HepG2 (cell line): ENCODE measurements at regions not wholly inside any gene's neighbourhood (a gene's known extent, or its start where the extent isn't known, plus 50 kb on each side); places are given as distances from the start of the nearest gene placed in this dataset.

Experiments
- ARNTL ChIP-seq: sonication (generic); formaldehyde crosslinking; IDR thresholded peaks from 2 replicates; pipeline ENCODE4 v1.4.0; 2020; ENCODE audit warnings: mild to moderate bottlenecking, missing genetic modification reagents
- CEBPG ChIP-seq: IDR thresholded peaks from 2 replicates; pipeline ENCODE4 v1.6.1; 2016
- CREM ChIP-seq, 2 experiments: sonication (generic) in 1 of 2; formaldehyde crosslinking in 1 of 2; IDR thresholded peaks; 2 replicates each; pipeline versions ENCODE4 v1.4.0 to v1.6.1; 2016 to 2020; ENCODE audit warnings: antibody characterized with exemption in 1 of 2, mild to moderate bottlenecking in 1 of 2, missing genetic modification reagents in 1 of 2
- EP300 ChIP-seq, 3 experiments: sonication (generic) in 1 of 3; formaldehyde crosslinking in 1 of 3; IDR thresholded peaks; 2 replicates each; pipeline versions ENCODE4 v1.5.1 to v1.6.1; 2011 to 2020; ENCODE audit warnings: low read depth in 2 of 3, low read length in 2 of 3, borderline replicate concordance in 1 of 3, improper control_type of control experiment in 1 of 3, mild to moderate bottlenecking in 1 of 3, missing genetic modification reagents in 1 of 3, moderate library complexity in 1 of 3
- FOSL2 ChIP-seq: sonication (generic); formaldehyde crosslinking; IDR thresholded peaks from 2 replicates; pipeline ENCODE4 v1.4.0; 2020; ENCODE audit warnings: missing genetic modification reagents
- HMG20A ChIP-seq: IDR thresholded peaks from 2 replicates; pipeline ENCODE4 v1.6.1; 2016; ENCODE audit warnings: borderline replicate concordance
- IRF2 ChIP-seq: IDR thresholded peaks from 2 replicates; pipeline ENCODE4 v1.6.1; 2018; ENCODE audit warnings: missing genetic modification reagents, missing compliant biosample characterization
- KLF9 ChIP-seq: IDR thresholded peaks from 2 replicates; pipeline ENCODE4 v1.6.1; 2016; ENCODE audit warnings: low read depth
- LCORL ChIP-seq, 2 experiments: fragments of 450-650 bp in 1 of 2; sonication (generic) in 1 of 2; formaldehyde crosslinking in 1 of 2; IDR thresholded peaks; 2 replicates each; pipeline versions ENCODE4 v1.5.0 to v1.6.1; 2017 to 2020; ENCODE audit warnings: antibody characterized with exemption in 1 of 2, missing genetic modification reagents in 1 of 2
- NFIC ChIP-seq: IDR thresholded peaks from 2 replicates; pipeline ENCODE4 v1.6.1; 2012; ENCODE audit warnings: mild to moderate bottlenecking, low read length, inconsistent platforms
- NR2C2 ChIP-seq: sonication (generic); formaldehyde crosslinking; IDR thresholded peaks from 2 replicates; pipeline ENCODE4 v1.4.0; 2020; ENCODE audit warnings: missing genetic modification reagents, mild to moderate bottlenecking, moderate library complexity, borderline replicate concordance
- NR2F6 ChIP-seq, 2 experiments: IDR thresholded peaks; 2 replicates each; pipeline ENCODE4 v1.6.1; 2016; ENCODE audit warnings: antibody characterized with exemption in 1 of 2, mild to moderate bottlenecking in 1 of 2
- PCBP1 ChIP-seq: fragments of 200-400 bp; formaldehyde crosslinking; IDR thresholded peaks from 2 replicates; pipeline ENCODE4 v1.6.1; 2017; ENCODE audit warnings: mild to moderate bottlenecking, low read depth, low read length, borderline replicate concordance
- SOX6 ChIP-seq, 2 experiments: fragments of 450-650 bp in 1 of 2; sonication (generic) in 1 of 2; formaldehyde crosslinking in 1 of 2; IDR thresholded peaks; 2 replicates each; pipeline versions ENCODE4 v1.4.0 to v1.6.1; 2017 to 2020; ENCODE audit warnings: antibody characterized with exemption in 1 of 2, mild to moderate bottlenecking in 1 of 2, missing genetic modification reagents in 1 of 2
- SRF ChIP-seq: IDR thresholded peaks from 2 replicates; pipeline ENCODE4 v1.6.1; 2011; ENCODE audit warnings: mild to moderate bottlenecking, low read depth, low read length, moderate library complexity
- U2AF2 ChIP-seq: fragments of 200-400 bp; formaldehyde crosslinking; IDR thresholded peaks from 2 replicates; pipeline ENCODE4 v1.6.1; 2017; ENCODE audit warnings: low read depth, mild to moderate bottlenecking, low read length
- ZFP90 ChIP-seq: sonication (generic); formaldehyde crosslinking; IDR thresholded peaks from 2 replicates; pipeline ENCODE4 v1.8.0; 2022; ENCODE audit warnings: missing genetic modification reagents, mild to moderate bottlenecking, inconsistent platforms, borderline replicate concordance
- ZNF430 ChIP-seq: sonication (generic); formaldehyde crosslinking; IDR thresholded peaks from 2 replicates; pipeline ENCODE4 v1.9.0; 2021; ENCODE audit warnings: mild to moderate bottlenecking, missing genetic modification reagents
- ZNF775 ChIP-seq: sonication (generic); formaldehyde crosslinking; IDR thresholded peaks from 2 replicates; pipeline ENCODE4 v1.4.0; 2020; ENCODE audit warnings: missing genetic modification reagents, mild to moderate bottlenecking, moderate library complexity, borderline replicate concordance
- TF ChIP-seq, protein P1 (sequence below): sonication (generic); formaldehyde crosslinking; IDR thresholded peaks from 2 replicates; pipeline ENCODE4 v1.4.0; 2020; ENCODE audit warnings: missing genetic modification reagents
- TF ChIP-seq, protein P2 (sequence below): sonication (generic); formaldehyde crosslinking; IDR thresholded peaks from 2 replicates; pipeline ENCODE4 v1.4.0; 2020; ENCODE audit warnings: missing genetic modification reagents
- TF ChIP-seq, protein P3 (sequence below): IDR thresholded peaks from 2 replicates; pipeline ENCODE4 v1.6.1; 2016
- TF ChIP-seq, protein P4 (sequence below): IDR thresholded peaks from 2 replicates; pipeline ENCODE4 v1.6.1; 2016; ENCODE audit warnings: low read depth, borderline replicate concordance
- TF ChIP-seq, protein P5 (sequence below): sonication (generic); formaldehyde crosslinking; IDR thresholded peaks from 2 replicates; pipeline ENCODE4 v1.8.0; 2023; ENCODE audit warnings: mild to moderate bottlenecking, missing genetic modification reagents

DNA sequence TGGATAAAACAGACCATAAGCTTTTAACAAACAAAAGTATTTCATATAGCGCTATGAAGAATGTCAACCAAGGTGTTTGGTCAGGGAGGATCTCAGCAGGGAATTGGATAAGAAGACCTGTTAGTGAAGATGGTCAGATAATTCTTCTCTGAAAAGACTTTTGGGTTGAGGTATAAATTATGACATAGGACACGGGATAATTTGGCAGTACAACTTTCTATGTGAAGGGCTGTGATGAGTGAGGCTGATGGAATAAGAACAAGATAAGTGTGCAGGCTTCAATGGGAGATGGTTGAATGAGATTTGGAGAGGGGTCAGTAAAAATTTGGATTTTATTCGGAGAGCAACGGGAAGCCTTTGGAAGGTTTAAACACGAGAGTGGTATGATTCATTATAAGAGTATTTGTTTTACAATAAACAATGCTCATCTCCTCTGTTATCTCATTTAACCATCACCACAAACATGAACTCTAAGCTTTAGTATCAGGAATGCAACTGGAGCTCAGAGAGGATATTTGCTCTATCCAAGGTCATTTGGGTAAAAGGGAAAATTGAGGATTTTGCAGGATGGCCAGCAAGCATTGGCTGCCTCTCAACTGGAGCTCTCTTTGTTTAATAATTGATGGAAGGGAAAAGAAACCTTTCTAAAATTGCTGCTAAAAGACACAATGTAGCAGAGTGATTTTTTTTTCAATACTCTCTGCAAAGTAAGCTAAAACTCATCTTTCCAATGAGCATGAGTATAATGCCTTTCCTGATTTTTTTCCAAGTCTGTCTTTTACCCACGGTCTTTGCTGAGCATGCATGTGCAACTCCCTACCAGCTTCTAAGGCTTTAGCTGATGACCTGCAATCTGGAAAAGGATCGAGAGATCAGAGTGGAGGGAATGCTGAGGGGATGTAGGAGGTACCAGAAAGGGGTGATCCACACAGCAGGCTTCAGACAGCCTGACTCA is 534.0 kb downstream of the CBLN4 start (continued):
- TF ChIP-seq ZNF775 (CRISPR knock-in tag) (peak; percentile 51; the same call in 1 of the 2 replicates), PCBP1 (no peak), NFIC (peak; percentile 75), CREM (IDR thresholded peaks at IDR 0.05) (no peak; the same call in 1 of the 2 replicates), CREM (CRISPR knock-in tag; IDR thresholded peaks at IDR 0.05) (no peak), SRF (no peak), NR2C2 (peak; percentile 62), HMG20A (CRISPR knock-in tag) (peak; percentile 87), CEBPG (CRISPR knock-in tag) (peak; percentile 15; the same call in 1 of the 2 replicates), ARNTL (CRISPR knock-in tag) (peak; percentile 74), FOSL2 (CRISPR knock-in tag) (peak; percentile 82), KLF9 (CRISPR knock-in tag) (no peak), IRF2 (CRISPR knock-in tag) (peak; percentile 70; the same call in 1 of the 2 replicates), NR2F6 (IDR thresholded peaks at IDR 0.05) (no peak), NR2F6 (CRISPR knock-in tag; IDR thresholded peaks at IDR 0.05) (peak; percentile 69), U2AF2 (no peak), ZNF430 (CRISPR knock-in tag) (no peak; the same call in 1 of the 2 replicates), SOX6 (IDR thresholded peaks at IDR 0.05) (no peak), SOX6 (CRISPR knock-in tag; IDR thresholded peaks at IDR 0.05) (peak; percentile 98), ZFP90 (CRISPR knock-in tag) (0 out of 2 replicates have a peak, but pooled peaks have one; percentile 36), EP300 (IDR thresholded peaks at IDR 0.05; ENCODE audit: low read depth in 2 of 2, low read length in 2 of 2) (peak; percentile 72 to 80; a peak in 3 of 4 replicates), EP300 (CRISPR knock-in tag; IDR thresholded peaks at IDR 0.05; ENCODE audit: borderline replicate concordance) (no peak; the same call in 1 of the 2 replicates), LCORL (IDR thresholded peaks at IDR 0.05) (peak; percentile 86), LCORL (CRISPR knock-in tag; IDR thresholded peaks at IDR 0.05) (peak; percentile 97)
- TF ChIP-seq, protein P1, sequence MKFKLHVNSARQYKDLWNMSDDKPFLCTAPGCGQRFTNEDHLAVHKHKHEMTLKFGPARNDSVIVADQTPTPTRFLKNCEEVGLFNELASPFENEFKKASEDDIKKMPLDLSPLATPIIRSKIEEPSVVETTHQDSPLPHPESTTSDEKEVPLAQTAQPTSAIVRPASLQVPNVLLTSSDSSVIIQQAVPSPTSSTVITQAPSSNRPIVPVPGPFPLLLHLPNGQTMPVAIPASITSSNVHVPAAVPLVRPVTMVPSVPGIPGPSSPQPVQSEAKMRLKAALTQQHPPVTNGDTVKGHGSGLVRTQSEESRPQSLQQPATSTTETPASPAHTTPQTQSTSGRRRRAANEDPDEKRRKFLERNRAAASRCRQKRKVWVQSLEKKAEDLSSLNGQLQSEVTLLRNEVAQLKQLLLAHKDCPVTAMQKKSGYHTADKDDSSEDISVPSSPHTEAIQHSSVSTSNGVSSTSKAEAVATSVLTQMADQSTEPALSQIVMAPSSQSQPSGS (CRISPR knock-in tag): peak; percentile 78
- TF ChIP-seq, protein P2, sequence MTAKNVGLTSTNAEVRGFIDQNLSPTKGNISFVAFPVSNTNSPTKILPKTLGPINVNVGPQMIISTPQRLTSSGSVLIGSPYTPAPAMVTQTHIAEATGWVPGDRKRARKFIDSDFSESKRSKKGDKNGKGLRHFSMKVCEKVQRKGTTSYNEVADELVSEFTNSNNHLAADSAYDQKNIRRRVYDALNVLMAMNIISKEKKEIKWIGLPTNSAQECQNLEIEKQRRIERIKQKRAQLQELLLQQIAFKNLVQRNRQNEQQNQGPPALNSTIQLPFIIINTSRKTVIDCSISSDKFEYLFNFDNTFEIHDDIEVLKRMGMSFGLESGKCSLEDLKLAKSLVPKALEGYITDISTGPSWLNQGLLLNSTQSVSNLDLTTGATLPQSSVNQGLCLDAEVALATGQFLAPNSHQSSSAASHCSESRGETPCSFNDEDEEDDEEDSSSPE: no peak; the same call in 1 of the 2 replicates
- TF ChIP-seq, protein P3, sequence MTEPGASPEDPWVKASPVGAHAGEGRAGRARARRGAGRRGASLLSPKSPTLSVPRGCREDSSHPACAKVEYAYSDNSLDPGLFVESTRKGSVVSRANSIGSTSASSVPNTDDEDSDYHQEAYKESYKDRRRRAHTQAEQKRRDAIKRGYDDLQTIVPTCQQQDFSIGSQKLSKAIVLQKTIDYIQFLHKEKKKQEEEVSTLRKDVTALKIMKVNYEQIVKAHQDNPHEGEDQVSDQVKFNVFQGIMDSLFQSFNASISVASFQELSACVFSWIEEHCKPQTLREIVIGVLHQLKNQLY (CRISPR knock-in tag): 0 out of 2 replicates have a peak, but pooled peaks have one; percentile 34
- TF ChIP-seq, protein P4, sequence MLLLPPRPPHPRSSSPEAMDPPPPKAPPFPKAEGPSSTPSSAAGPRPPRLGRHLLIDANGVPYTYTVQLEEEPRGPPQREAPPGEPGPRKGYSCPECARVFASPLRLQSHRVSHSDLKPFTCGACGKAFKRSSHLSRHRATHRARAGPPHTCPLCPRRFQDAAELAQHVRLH (CRISPR knock-in tag): no peak
- TF ChIP-seq, protein P5, sequence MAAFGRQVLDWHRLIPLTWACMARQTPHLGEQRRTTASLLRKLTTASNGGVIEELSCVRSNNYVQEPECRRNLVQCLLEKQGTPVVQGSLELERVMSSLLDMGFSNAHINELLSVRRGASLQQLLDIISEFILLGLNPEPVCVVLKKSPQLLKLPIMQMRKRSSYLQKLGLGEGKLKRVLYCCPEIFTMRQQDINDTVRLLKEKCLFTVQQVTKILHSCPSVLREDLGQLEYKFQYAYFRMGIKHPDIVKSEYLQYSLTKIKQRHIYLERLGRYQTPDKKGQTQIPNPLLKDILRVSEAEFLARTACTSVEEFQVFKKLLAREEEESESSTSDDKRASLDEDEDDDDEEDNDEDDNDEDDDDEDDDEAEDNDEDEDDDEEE (CRISPR knock-in tag): no peak
